Thyroid gland (tissue), 4 donors: ENCODE measurements at regions not wholly inside any gene's neighbourhood (a gene's known extent, or its start where the extent isn't known, plus 50 kb on each side); places are given as distances from the start of the nearest gene placed in this dataset.

ENCODE experiments used
- DNase-seq, 2 donors: peaks; one replicate each; pipeline ENCODE4 v3.0.0-alpha.2; 2019
- H3K27ac ChIP-seq, 3 donors: fragments of 200-600 bp; sonication (generic); 1 replicate in 2 of 3; 2 replicates in 1 of 3; pipeline ENCODE4 v1.5.1; 2016 to 2019; ENCODE audit warnings: mild to moderate bottlenecking in 1 of 3, moderate library complexity in 1 of 3
- H3K27me3 ChIP-seq: fragments of 200-600 bp; sonication (generic); one replicate; pipeline ENCODE4 v1.5.1; 2019
- H3K36me3 ChIP-seq, 2 donors: fragments of 200-600 bp; sonication (generic); one replicate each; pipeline ENCODE4 v1.5.1; 2016 to 2019
- H3K4me1 ChIP-seq, 2 donors: fragments of 200-600 bp; sonication (generic); one replicate each; pipeline ENCODE4 v1.5.1; 2017 to 2019
- H3K4me3 ChIP-seq, 3 donors: fragments of 200-600 bp; sonication (generic); replicated peaks in 1 of 3; 1 replicate in 2 of 3; 2 replicates in 1 of 3; pipeline ENCODE4 v1.5.1; 2016; ENCODE audit warnings: mild to moderate bottlenecking in 1 of 3
- H3K9me3 ChIP-seq: fragments of 200-600 bp; sonication (generic); one replicate; pipeline ENCODE4 v1.5.1; 2017
- CTCF ChIP-seq, 6 experiments: fragments of 200-600 bp in 3 of 6; fragments of 450-650 bp in 3 of 6; sonication (generic) in 3 of 6; IDR thresholded peaks; one replicate each; pipeline ENCODE4 v1.5.1; 2016 to 2019; ENCODE audit warnings: antibody characterized with exemption in 6 of 6, mild to moderate bottlenecking in 2 of 6, inconsistent platforms in 1 of 6, moderate library complexity in 1 of 6
- POLR2A ChIP-seq, 2 donors: fragments of 450-650 bp; IDR thresholded peaks; one replicate each; pipeline ENCODE4 v1.6.1; 2017; ENCODE audit warnings: antibody characterized with exemption in 2 of 2, mild to moderate bottlenecking in 2 of 2, moderate library complexity in 1 of 2
- WGBS, 2 donors: methylation state at CpG; one replicate each; pipeline ENCODE4 v1.1.5; 2017; 5-methylcytosine and 5-hydroxymethylcytosine counted together
- intact Hi-C: fragments of 100-400 bp; cut with DNase I; formaldehyde crosslinking; loops from one replicate; pipeline ENCODE4 v1.15.1; 2023

- Histone ChIP-seq H3K27me3 (no peaks in the 10 kb centered on the region), H3K9me3 (no peaks in the 10 kb centered on the region), H3K4me3 (no peak overlapping the region), H3K27ac (no peak overlapping the region), H3K4me1 (no peaks in the 10 kb centered on the region), H3K36me3 (no peaks in the 10 kb centered on the region)
- intact Hi-C loops: no loop called here
- DNase-seq: no peak
- TF ChIP-seq POLR2A (IDR thresholded peaks at IDR 0.05) (no peak), CTCF (IDR thresholded peaks at IDR 0.05) (no peak)
Observed at GRCh38 chr7:80082213-80082612, 52.4 kb upstream of the GNAI1 start.

- no peaks in the 10 kb centered on the region for H3K36me3 ChIP-seq
- TF ChIP-seq CTCF (IDR thresholded peaks at IDR 0.05) (no peak), POLR2A (IDR thresholded peaks at IDR 0.05) (no peak)
- H3K4me1 ChIP-seq: no peaks in the 10 kb centered on the region
- intact Hi-C loops: no loop called here
- H3K27me3 ChIP-seq: no peaks in the 10 kb centered on the region
- 88 to 96% methylated on average over 3 of the region's 3 CpGs for WGBS, 2 donors
- no peak overlapping the region for H3K27ac ChIP-seq
- H3K4me3 ChIP-seq: no peak overlapping the region
- no peak for DNase-seq
- H3K9me3 ChIP-seq: no peaks in the 10 kb centered on the region
Observed at GRCh38 chr7:80078886-80079285, 55.7 kb upstream of the GNAI1 start.

- DNase-seq: no peak
- no peak for TF ChIP-seq CTCF (IDR thresholded peaks at IDR 0.05)
- no peak for TF ChIP-seq POLR2A (IDR thresholded peaks at IDR 0.05)
- Histone ChIP-seq H3K4me3 (peak overlapping the region in 2 of 3 donors; percentile 15 to 18), H3K27me3 (no peaks in the 10 kb centered on the region), H3K27ac (no peak overlapping the region), H3K36me3 (no peaks in the 10 kb centered on the region), H3K4me1 (no peaks in the 10 kb centered on the region), H3K9me3 (no peaks in the 10 kb centered on the region)
- intact Hi-C loops: no loop called here
- 35 to 43% methylated on average over 5 of the region's 5 CpGs for WGBS, 2 donors
Observed at GRCh38 chr7:80078159-80078731, 56.4 kb upstream of the GNAI1 start.

- Histone ChIP-seq H3K36me3 (no peaks in the 10 kb centered on the region), H3K27ac (no peak overlapping the region), H3K27me3 (no peaks in the 10 kb centered on the region), H3K9me3 (no peaks in the 10 kb centered on the region), H3K4me1 (peaks cover 0 to 3% of the 10 kb centered on the region in 2 donors), H3K4me3 (no peak overlapping the region)
- no peak for DNase-seq
- 54 to 80% methylated on average over 2 of the region's 2 CpGs for WGBS, 2 donors
- intact Hi-C loops: no loop called here
- TF ChIP-seq POLR2A (IDR thresholded peaks at IDR 0.05): no peak
- no peak for TF ChIP-seq CTCF (IDR thresholded peaks at IDR 0.05)
Observed at GRCh38 chr7:80070391-80070790, 64.2 kb upstream of the GNAI1 start.

GRCh38 chr7:80066639-80067038 is 68.0 kb upstream of the GNAI1 start:
- intact Hi-C loops: loop anchor here (10.0 kb wide), 1 partner anchor 328 kb away; no protein-coding TSS in a partner anchor
- Histone ChIP-seq H3K4me3 (no peak overlapping the region), H3K36me3 (no peaks in the 10 kb centered on the region), H3K27me3 (no peaks in the 10 kb centered on the region), H3K9me3 (no peaks in the 10 kb centered on the region), H3K4me1 (peaks cover 0 to 3% of the 10 kb centered on the region in 2 donors), H3K27ac (no peak overlapping the region)
- DNase-seq: no peak
- WGBS, 2 donors: 92 to 94% methylated on average over 1 of the region's 1 CpG
- TF ChIP-seq CTCF (IDR thresholded peaks at IDR 0.05) (no peak), POLR2A (IDR thresholded peaks at IDR 0.05) (no peak)
